Caco-2 (cell line): ENCODE measurements at regions not wholly inside any gene's neighbourhood (a gene's known extent, or its start where the extent isn't known, plus 50 kb on each side); places are given as distances from the start of the nearest gene placed in this dataset.

ENCODE experiments used
- BruUV-seq: library from RNA; stranded (reverse); fragments of 400-500 nt; replicated peaks from 2 replicates; lab custom pipeline; 2021; lab: Mats Ljungman, UMichigan
- CTCF ChIA-PET: fragments of 300-600 bp; sonication (Branson Sonifier 250); formaldehyde crosslinking; loops from one replicate; lab custom pipeline; 2022; ENCODE audit warnings: antibody characterized with exemption; lab: Charles Lee
- POLR2A ChIA-PET: fragments of 300-600 bp; sonication (Branson Sonifier 250); formaldehyde crosslinking; loops from one replicate; lab custom pipeline; 2022; ENCODE audit warnings: antibody characterized with exemption; lab: Charles Lee
- DNase-seq, 2 experiments: peaks; one replicate each; pipeline versions ENCODE4 v3.0.0 to v3.0.0-alpha.2; 2020 to 2022
- H3K27me3 ChIP-seq: replicated peaks from 2 replicates; pipeline ENCODE4 v1.6.0; 2011; ENCODE audit warnings: low read length; ENCODE audit not compliant: control insufficient read depth, insufficient read depth
- H3K36me3 ChIP-seq: 2 replicates; pipeline ENCODE4 v1.5.1; 2011; ENCODE audit warnings: low read length; ENCODE audit not compliant: control insufficient read depth, insufficient read depth
- H3K4me1 ChIP-seq: fragments of 250-450 bp; sonication (Bioruptor Pico); 2 replicates; pipeline ENCODE4 v1.5.1; 2020; ENCODE audit warnings: mild to moderate bottlenecking
- H3K4me3 ChIP-seq: 2 replicates; pipeline ENCODE4 v1.5.1; 2011; ENCODE audit warnings: low read depth, mild to moderate bottlenecking, control low read depth, low read length
- H3K9me3 ChIP-seq: fragments of 250-450 bp; sonication (Bioruptor Pico); 2 replicates; pipeline ENCODE4 v1.5.1; 2020; ENCODE audit warnings: mild to moderate bottlenecking, moderate library complexity
- H3K27ac Mint-ChIP-seq: one replicate; pipeline ENCODE4 v1.8.0; 2022; ENCODE audit warnings: mixed read lengths; ENCODE audit not compliant: unreplicated experiment
- H3K27me3 Mint-ChIP-seq: one replicate; pipeline ENCODE4 v1.8.0; 2022; ENCODE audit warnings: mixed read lengths; ENCODE audit not compliant: insufficient read depth, unreplicated experiment
- H3K36me3 Mint-ChIP-seq: one replicate; pipeline ENCODE4 v1.8.0; 2022; ENCODE audit warnings: mild to moderate bottlenecking, mixed read lengths; ENCODE audit not compliant: insufficient read depth, unreplicated experiment
- H3K4me1 Mint-ChIP-seq: one replicate; pipeline ENCODE4 v1.8.0; 2022; ENCODE audit warnings: low read depth, mixed read lengths; ENCODE audit not compliant: unreplicated experiment
- H3K4me3 Mint-ChIP-seq: one replicate; pipeline ENCODE4 v1.8.0; 2022; ENCODE audit warnings: mild to moderate bottlenecking, moderate library complexity, mixed read lengths; ENCODE audit not compliant: unreplicated experiment
- H3K9me3 Mint-ChIP-seq: one replicate; pipeline ENCODE4 v1.8.0; 2022; ENCODE audit warnings: mixed read lengths; ENCODE audit not compliant: unreplicated experiment
- CTCF ChIP-seq, 2 experiments: fragments of 200-600 bp in 1 of 2; IDR thresholded peaks; 1 replicate in 1 of 2; 2 replicates in 1 of 2; pipeline versions ENCODE4 v1.5.1 to v1.8.0; 2011 to 2022; ENCODE audit warnings: antibody characterized with exemption in 1 of 2, control low read depth in 1 of 2, inconsistent platforms in 1 of 2, low read depth in 1 of 2, low read length in 1 of 2, mild to moderate bottlenecking in 1 of 2, moderate library complexity in 1 of 2; ENCODE audit not compliant: insufficient read depth in 1 of 2, severe bottlenecking in 1 of 2, unreplicated experiment in 1 of 2
- intact Hi-C: fragments of 100-400 bp; cut with micrococcal nuclease; formaldehyde crosslinking; loops from one replicate; pipeline ENCODE4 v1.10.0; 2022; ENCODE audit not compliant: unreplicated experiment

DNA sequence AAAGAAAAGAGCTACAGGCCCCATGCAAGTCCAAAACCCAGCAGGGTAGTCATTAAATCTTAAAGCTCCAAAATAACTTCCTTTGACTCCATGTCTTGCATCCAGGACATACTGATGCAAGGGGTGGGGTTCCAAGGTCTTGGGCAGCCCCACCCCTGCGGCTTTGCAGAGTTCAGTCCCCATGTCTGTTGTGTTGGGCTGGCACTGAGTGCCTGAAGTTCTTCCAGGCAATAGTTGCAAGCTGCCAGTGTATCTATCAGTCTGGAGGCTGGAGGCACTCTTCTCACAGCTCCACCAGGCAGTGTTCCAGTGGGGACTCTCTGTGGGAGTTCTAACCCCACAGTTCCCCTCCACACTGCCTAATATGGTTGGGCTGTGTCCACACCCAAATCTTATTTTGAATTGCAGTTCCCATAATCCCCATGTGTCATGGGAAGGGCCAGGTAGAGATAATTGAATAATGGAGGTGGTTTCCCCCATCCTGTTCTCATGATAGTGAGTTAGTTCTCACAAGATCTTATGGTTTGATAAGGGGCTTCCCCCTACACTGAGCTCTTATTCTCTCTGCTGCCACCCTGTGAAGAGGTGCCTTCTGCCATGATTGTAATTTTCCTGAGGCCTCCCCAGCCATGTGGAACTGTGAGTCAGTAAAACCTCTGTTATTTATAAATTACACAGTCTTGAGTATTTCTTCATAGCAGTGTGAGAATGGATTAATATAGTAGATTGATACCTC lies 237.5 kb upstream of the ADRA1B start:
- intact Hi-C loops = no loop called here
- no peak for DNase-seq
- Mint-ChIP-seq H3K4me1 (no peaks in the 10 kb centered on the region), H3K27ac (no peak overlapping the region), H3K36me3 (no peaks in the 10 kb centered on the region), H3K9me3 (peaks cover 40% of the 10 kb centered on the region), H3K4me3 (no peak overlapping the region), H3K27me3 (no peaks in the 10 kb centered on the region)
- TF ChIP-seq CTCF (IDR thresholded peaks at IDR 0.05; ENCODE audit: insufficient read depth in 1 of 2, low read depth in 1 of 2, low read length in 1 of 2, severe bottlenecking in 1 of 2, unreplicated experiment in 1 of 2) = no peak
- CTCF ChIA-PET = no interaction called here
- no peaks in the 10 kb centered on the region for H3K36me3 ChIP-seq
- no TSS peak for BruUV-seq
- H3K4me1 ChIP-seq = no peaks in the 10 kb centered on the region
- peaks cover 17% of the 10 kb centered on the region for H3K9me3 ChIP-seq
- H3K4me3 ChIP-seq = no peak overlapping the region
- no peaks in the 10 kb centered on the region for H3K27me3 ChIP-seq
- POLR2A ChIA-PET = no interaction called here

GRCh38 chr5:159680095-159680494 lies 236.2 kb upstream of the ADRA1B start:
- BruUV-seq = no TSS peak
- no peaks in the 10 kb centered on the region for H3K27me3 ChIP-seq
- no peak overlapping the region for H3K4me3 Mint-ChIP-seq
- TF ChIP-seq CTCF (IDR thresholded peaks at IDR 0.05; ENCODE audit: insufficient read depth in 1 of 2, low read depth in 1 of 2, low read length in 1 of 2, severe bottlenecking in 1 of 2, unreplicated experiment in 1 of 2) = no peak
- H3K36me3 ChIP-seq = no peaks in the 10 kb centered on the region
- ChIA-PET POLR2A (no interaction called here), CTCF (no interaction called here)
- intact Hi-C loops = no loop called here
- peaks cover 14% of the 10 kb centered on the region for H3K9me3 ChIP-seq
- no peak for DNase-seq
- no peaks in the 10 kb centered on the region for H3K4me1 Mint-ChIP-seq
- H3K27ac Mint-ChIP-seq = no peak overlapping the region
- no peaks in the 10 kb centered on the region for H3K27me3 Mint-ChIP-seq
- H3K4me1 ChIP-seq = no peaks in the 10 kb centered on the region
- peaks cover 38% of the 10 kb centered on the region for H3K9me3 Mint-ChIP-seq
- H3K4me3 ChIP-seq = no peak overlapping the region
- no peaks in the 10 kb centered on the region for H3K36me3 Mint-ChIP-seq

GRCh38 chr5:159681661-159682060 lies 234.6 kb upstream of the ADRA1B start:
- Mint-ChIP-seq H3K4me3 (no peak overlapping the region), H3K27ac (no peak overlapping the region), H3K9me3 (peaks cover 39% of the 10 kb centered on the region), H3K36me3 (no peaks in the 10 kb centered on the region), H3K4me1 (no peaks in the 10 kb centered on the region), H3K27me3 (peaks cover under 1% of the 10 kb centered on the region)
- intact Hi-C loops = no loop called here
- ChIA-PET POLR2A (no interaction called here), CTCF (no interaction called here)
- H3K4me1 ChIP-seq = no peaks in the 10 kb centered on the region
- no peak for DNase-seq
- no peak for TF ChIP-seq CTCF (IDR thresholded peaks at IDR 0.05; ENCODE audit: insufficient read depth in 1 of 2, low read depth in 1 of 2, low read length in 1 of 2, severe bottlenecking in 1 of 2, unreplicated experiment in 1 of 2)
- H3K27me3 ChIP-seq = no peaks in the 10 kb centered on the region
- BruUV-seq = no TSS peak
- peaks cover 14% of the 10 kb centered on the region for H3K9me3 ChIP-seq
- no peak overlapping the region for H3K4me3 ChIP-seq
- H3K36me3 ChIP-seq = no peaks in the 10 kb centered on the region
